SK-N-SH (cell line): ENCODE measurements at regions not wholly inside any gene's neighbourhood (a gene's known extent, or its start where the extent isn't known, plus 50 kb on each side); places are given as distances from the start of the nearest gene placed in this dataset.

Experiments
- CTCF ChIA-PET: fragments of 300-600, 350-600 bp; formaldehyde crosslinking; extraction: SDS; loops from one replicate; lab custom pipeline; 2021; lab: Yijun Ruan, JAX
- POLR2A ChIA-PET: fragments of 350-600 bp; sonication (Branson Sonifier 250); formaldehyde crosslinking; extraction: SDS; loops from one replicate; lab custom pipeline; 2020; ENCODE audit warnings: antibody characterized with exemption, inconsistent platforms; lab: Yijun Ruan, JAX
- DNase-seq: peaks from one replicate; pipeline ENCODE4 v3.0.0; 2012
- H2AFZ ChIP-seq: fragments of 200-600 bp; sonication (generic); 2 replicates; pipeline ENCODE4 v1.8.1; 2016; ENCODE audit warnings: antibody characterized with exemption, mild to moderate bottlenecking, low read depth
- H3F3A ChIP-seq: fragments of 200-600 bp; sonication (generic); replicated peaks from 2 replicates; pipeline ENCODE3; 2016; ENCODE audit warnings: antibody characterized with exemption, mild to moderate bottlenecking; ENCODE audit not compliant: insufficient read depth
- H3K27ac ChIP-seq, 2 experiments: fragments of 200-500 bp in 1 of 2; fragments of 200-600 bp in 1 of 2; sonication (Bioruptor generic) in 1 of 2; sonication (generic), shearing (Covaris generic) in 1 of 2; 2 replicates each; pipeline versions ENCODE4 v1.5.1 to v1.6.1; 2014 to 2016; ENCODE audit warnings: low read depth in 2 of 2, inconsistent platforms in 1 of 2, low read length in 1 of 2, mild to moderate bottlenecking in 1 of 2, mixed read lengths in 1 of 2
- H3K27me3 ChIP-seq: fragments of 200-600 bp; sonication (generic), shearing (Covaris generic); 2 replicates; pipeline ENCODE4 v1.6.1; 2016; ENCODE audit warnings: mixed run types; ENCODE audit not compliant: insufficient read depth
- H3K36me3 ChIP-seq, 2 experiments: fragments of 200-500 bp in 1 of 2; fragments of 200-600 bp in 1 of 2; sonication (Bioruptor generic) in 1 of 2; sonication (generic) in 1 of 2; replicated peaks in 1 of 2; 2 replicates each; pipeline versions ENCODE3 to v1.5.1; 2014 to 2016; ENCODE audit warnings: low read length in 1 of 2, mild to moderate bottlenecking in 1 of 2; ENCODE audit not compliant: insufficient read depth in 2 of 2, control insufficient read depth in 1 of 2
- H3K4me1 ChIP-seq, 2 experiments: fragments of 200-500 bp in 1 of 2; fragments of 200-600 bp in 1 of 2; sonication (Bioruptor generic) in 1 of 2; sonication (generic), shearing (Covaris generic) in 1 of 2; 2 replicates each; pipeline versions ENCODE4 v1.5.1 to v1.6.1; 2014 to 2016; ENCODE audit warnings: low read depth in 1 of 2, low read length in 1 of 2, mixed run types in 1 of 2; ENCODE audit not compliant: insufficient read depth in 2 of 2, control insufficient read depth in 1 of 2
- H3K4me2 ChIP-seq: fragments of 200-600 bp; sonication (generic), shearing (Covaris generic); 2 replicates; pipeline ENCODE4 v1.6.1; 2017; ENCODE audit warnings: mixed run types
- H3K4me3 ChIP-seq, 2 experiments: fragments of 200-500 bp in 1 of 2; fragments of 200-600 bp in 1 of 2; sonication (Bioruptor generic) in 1 of 2; sonication (generic), shearing (Covaris generic) in 1 of 2; 2 replicates each; pipeline versions ENCODE4 v1.5.1 to v1.8.1; 2014 to 2016; ENCODE audit warnings: low read depth in 2 of 2, inconsistent platforms in 1 of 2, low read length in 1 of 2, mild to moderate bottlenecking in 1 of 2, mixed read lengths in 1 of 2, moderate library complexity in 1 of 2
- H3K79me2 ChIP-seq: fragments of 200-600 bp; sonication (generic); 2 replicates; pipeline ENCODE4 v1.8.1; 2017; ENCODE audit warnings: mild to moderate bottlenecking; ENCODE audit not compliant: insufficient read depth
- H3K9ac ChIP-seq: fragments of 200-600 bp; sonication (generic); 2 replicates; pipeline ENCODE4 v1.6.1; 2017; ENCODE audit warnings: mixed run types
- H3K9me2 ChIP-seq: fragments of 200-600 bp; sonication (generic); 2 replicates; pipeline ENCODE4 v1.6.1; 2017; ENCODE audit warnings: mixed run types
- H3K9me3 ChIP-seq: fragments of 200-600 bp; sonication (generic); 2 replicates; pipeline ENCODE4 v1.6.1; 2017; ENCODE audit warnings: mixed run types, mild to moderate bottlenecking, moderate library complexity
- H4K20me1 ChIP-seq: fragments of 200-600 bp; sonication (generic); 2 replicates; pipeline ENCODE4 v1.6.1; 2017; ENCODE audit warnings: mild to moderate bottlenecking, mixed run types; ENCODE audit not compliant: insufficient read depth
- CTCF ChIP-seq: fragments of 200-600 bp; sonication (generic); IDR thresholded peaks from 2 replicates; pipeline ENCODE4 v1.6.1; 2017; ENCODE audit warnings: antibody characterized with exemption, mild to moderate bottlenecking, moderate library complexity
- EP300 ChIP-seq, 2 experiments: IDR thresholded peaks; 2 replicates each; pipeline versions ENCODE4 v1.4.0 to v1.6.1; 2012; ENCODE audit warnings: borderline replicate concordance in 1 of 2, low read depth in 1 of 2, low read length in 1 of 2
- FOXJ3 ChIP-seq: sonication (generic); formaldehyde crosslinking; IDR thresholded peaks from 2 replicates; pipeline ENCODE4 v1.5.1; 2020; ENCODE audit warnings: mild to moderate bottlenecking, missing genetic modification reagents
- GATA2 ChIP-seq: sonication (generic); formaldehyde crosslinking; IDR thresholded peaks from 2 replicates; pipeline ENCODE4 v1.5.0; 2020; ENCODE audit warnings: mild to moderate bottlenecking, missing genetic modification reagents
- MEF2A ChIP-seq: IDR thresholded peaks from 2 replicates; pipeline ENCODE4 v1.4.0; 2012; ENCODE audit warnings: low read depth, borderline replicate concordance
- MXI1 ChIP-seq: IDR thresholded peaks from 2 replicates; pipeline ENCODE4 v1.6.1; 2012; ENCODE audit warnings: mild to moderate bottlenecking, low read depth, low read length, improper control_type of control experiment
- NFIC ChIP-seq: IDR thresholded peaks from 2 replicates; pipeline ENCODE4 v1.4.0; 2012; ENCODE audit warnings: borderline replicate concordance
- POLR2AphosphoS5 ChIP-seq: IDR thresholded peaks from 2 replicates; pipeline ENCODE4 v1.6.1; 2012; ENCODE audit warnings: low read depth, low read length
- REST ChIP-seq: IDR thresholded peaks from 2 replicates; pipeline ENCODE4 v1.6.1; 2012; ENCODE audit warnings: mild to moderate bottlenecking, low read depth, low read length, moderate library complexity
- SIN3A ChIP-seq: IDR thresholded peaks from 2 replicates; pipeline ENCODE4 v1.6.1; 2012; ENCODE audit warnings: low read depth, mild to moderate bottlenecking, low read length, moderate library complexity, borderline replicate concordance
- TCF12 ChIP-seq: IDR thresholded peaks from 2 replicates; pipeline ENCODE4 v1.4.0; 2012
- TEAD4 ChIP-seq: IDR thresholded peaks from 2 replicates; pipeline ENCODE4 v1.4.0; 2012; ENCODE audit warnings: mild to moderate bottlenecking, borderline replicate concordance; ENCODE audit not compliant: insufficient read depth
- USF1 ChIP-seq: IDR thresholded peaks from 2 replicates; pipeline ENCODE4 v1.4.0; 2012; ENCODE audit warnings: low read depth, borderline replicate concordance
- YY1 ChIP-seq: IDR thresholded peaks from 2 replicates; pipeline ENCODE4 v1.4.0; 2012; ENCODE audit warnings: low read depth, mild to moderate bottlenecking
- ZBTB33 ChIP-seq: IDR thresholded peaks from 2 replicates; pipeline ENCODE4 v1.4.0; 2012; ENCODE audit warnings: low read depth, borderline replicate concordance
- WGBS: methylation state at CpG from one replicate; pipeline ENCODE4 v1.1.6; 2017; ENCODE audit warnings: low lambda C conversion rate; 5-methylcytosine and 5-hydroxymethylcytosine counted together

- Histone ChIP-seq H2AFZ (no peak overlapping the region), H4K20me1 (no peaks in the 10 kb centered on the region), H3F3A (no peaks in the 10 kb centered on the region), H3K4me2 (no peak overlapping the region), H3K36me3 (no peaks in the 10 kb centered on the region), H3K79me2 (no peaks in the 10 kb centered on the region), H3K9me2 (no peaks in the 10 kb centered on the region), H3K4me3 (no peak overlapping the region), H3K27ac (no peak overlapping the region), H3K27me3 (no peaks in the 10 kb centered on the region), H3K9me3 (no peaks in the 10 kb centered on the region)
- WGBS: 9% methylated on average over 3 of the region's 3 CpGs
- DNase-seq: no peak
- TF ChIP-seq ZBTB33 (no peak), GATA2 (CRISPR knock-in tag) (no peak), SIN3A (no peak), TEAD4 (no peak), REST (no peak), MXI1 (no peak), YY1 (no peak), NFIC (no peak), MEF2A (no peak), CTCF (no peak), TCF12 (no peak), USF1 (no peak), EP300 (IDR thresholded peaks at IDR 0.05; ENCODE audit: borderline replicate concordance in 1 of 2, low read depth in 1 of 2, low read length in 1 of 2) (no peak), FOXJ3 (CRISPR knock-in tag) (no peak), POLR2AphosphoS5 (no peak)
- TF ChIP-seq, all 33 proteins: peak for 0
- Histone ChIP-seq H3K4me1 (no peaks in the 10 kb centered on the region), H3K9ac (no peak overlapping the region)
- ChIA-PET CTCF (interaction anchor here (2.3 kb wide), 1 partner anchor 18 kb away, joined by 10 read pairs; no protein-coding TSS in a partner anchor), POLR2A (no interaction called here)
Observed at GRCh38 chrX:110871839-110872238, 76.2 kb upstream of the CHRDL1 start.
